ENCODE measurements at regions not wholly inside any gene's neighbourhood (a gene's known extent, or its start where the extent isn't known, plus 50 kb on each side); places are given as distances from the start of the nearest gene placed in this dataset.

- TF ChIP-seq SIN3A (IDR thresholded peaks at IDR 0.05; ENCODE audit: low read depth, low read length) = no peak
- TF ChIP-seq TCF12 (IDR thresholded peaks at IDR 0.05; ENCODE audit: low read depth, low read length) = no peak
- no peak for TF ChIP-seq RFX5 (IDR thresholded peaks at IDR 0.05; ENCODE audit: low read depth, low read length)
- TF ChIP-seq ZNF217 (IDR thresholded peaks at IDR 0.05) = no peak
- no peak for TF ChIP-seq HDGF (IDR thresholded peaks at IDR 0.05)
- no peak for TF ChIP-seq CTCF (IDR thresholded peaks at IDR 0.05 in 2 of 3, conservative IDR thresholded peaks at IDR 0.05 in 1 of 3; ENCODE audit: control insufficient read depth in 2 of 3, extremely low read depth in 1 of 3, insufficient read depth in 1 of 3, low read depth in 3 of 3, low read length in 3 of 3)
These were observed 680.4 kb upstream of the MAP3K7 start for GRCh38 chr6:91267246-91267645.

Measured in GM12878 (cell line).